NCI-H1694 (cell line): ENCODE measurements at regions not wholly inside any gene's neighbourhood (a gene's known extent, or its start where the extent isn't known, plus 50 kb on each side); places are given as distances from the start of the nearest gene placed in this dataset.

Source experiments
- DNase-seq: peaks from one replicate; lab custom pipeline; 2025; lab: John Stamatoyannopoulos, UW

DNA sequence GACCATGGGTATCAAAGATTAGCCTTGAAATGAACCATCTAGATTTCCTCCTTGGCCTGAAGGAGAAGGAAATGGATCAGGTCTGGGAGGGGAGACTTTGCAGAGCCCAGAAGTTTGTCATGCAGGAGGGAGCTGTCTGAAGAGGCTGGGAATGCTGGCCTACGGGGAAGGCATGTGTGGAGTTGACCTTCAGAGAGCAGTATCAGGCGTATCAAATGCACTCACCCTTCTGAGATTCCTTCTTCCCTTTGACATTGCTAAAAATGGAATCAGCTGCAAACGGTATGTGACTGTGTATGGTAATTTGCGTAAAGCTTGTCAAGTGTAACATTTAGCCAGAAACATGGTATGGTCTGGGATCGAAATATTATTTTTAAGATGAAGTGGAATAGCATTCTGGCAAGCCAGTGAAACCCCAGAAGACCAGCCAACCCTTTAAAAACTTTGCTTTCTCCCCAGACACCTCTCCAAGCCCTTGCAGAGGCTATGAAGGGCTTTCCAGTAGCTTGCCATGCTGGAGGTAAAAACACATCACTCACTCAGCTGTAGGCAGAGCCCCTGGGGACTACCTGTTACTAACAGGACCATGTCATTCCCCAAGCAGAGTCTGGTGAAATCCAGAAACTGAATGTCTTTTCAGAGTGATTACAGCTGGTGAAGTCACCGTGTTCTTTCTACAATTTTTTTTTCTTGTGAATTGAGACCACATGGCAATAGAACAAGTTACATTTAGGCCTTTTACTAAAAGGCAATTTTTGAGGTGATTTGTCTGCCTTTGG, 174.7 kb upstream of the SLC24A5 start:
- no peak for DNase-seq

GRCh38 chr15:47949815-47950214, 171.0 kb upstream of the SLC24A5 start:
- no peak for DNase-seq

DNA sequence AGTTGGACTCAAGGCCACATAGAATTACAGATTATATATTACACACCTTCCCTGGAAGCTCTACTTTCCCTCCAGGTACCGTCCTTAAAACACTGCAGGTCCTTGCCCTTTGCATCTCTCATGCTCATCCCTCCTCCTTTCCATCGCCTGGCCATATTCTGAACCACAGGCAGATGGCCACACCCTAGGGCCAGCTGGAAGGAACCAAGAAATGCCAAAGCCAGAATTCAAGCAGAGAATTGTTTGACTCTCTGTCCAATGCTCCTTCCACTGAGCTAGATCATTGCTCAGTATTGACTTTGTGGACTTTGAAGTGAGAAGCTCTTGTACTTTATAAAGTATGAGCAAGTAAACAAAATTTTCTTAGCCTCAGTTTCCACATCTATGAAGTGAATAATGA, 170.3 kb upstream of the SLC24A5 start:
- no peak for DNase-seq

- DNase-seq: no peak
These were observed 169.0 kb upstream of the SLC24A5 start for GRCh38 chr15:47951781-47952180.

DNA sequence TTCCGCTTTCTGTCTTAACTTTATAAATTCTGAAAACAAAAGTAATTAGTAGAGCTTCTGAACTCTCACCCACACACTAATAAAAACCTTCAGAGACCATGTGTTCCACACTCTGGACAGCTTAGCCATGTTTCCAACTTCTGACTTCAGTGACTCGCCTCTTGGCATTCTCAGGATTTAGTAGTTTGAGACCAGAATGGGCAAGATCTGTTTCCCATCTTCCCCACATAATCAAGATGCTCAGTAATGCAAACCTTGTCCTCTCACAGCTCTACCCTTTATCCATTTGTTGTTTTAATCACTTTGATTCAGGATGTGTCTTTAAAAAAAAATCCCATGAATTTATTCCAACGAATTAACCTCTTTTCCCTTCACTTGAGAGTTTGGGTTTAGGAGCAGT, 166.6 kb upstream of the SLC24A5 start:
- no peak for DNase-seq

- DNase-seq: no peak
These were observed 165.8 kb upstream of the SLC24A5 start for GRCh38 chr15:47955021-47955420.

DNA sequence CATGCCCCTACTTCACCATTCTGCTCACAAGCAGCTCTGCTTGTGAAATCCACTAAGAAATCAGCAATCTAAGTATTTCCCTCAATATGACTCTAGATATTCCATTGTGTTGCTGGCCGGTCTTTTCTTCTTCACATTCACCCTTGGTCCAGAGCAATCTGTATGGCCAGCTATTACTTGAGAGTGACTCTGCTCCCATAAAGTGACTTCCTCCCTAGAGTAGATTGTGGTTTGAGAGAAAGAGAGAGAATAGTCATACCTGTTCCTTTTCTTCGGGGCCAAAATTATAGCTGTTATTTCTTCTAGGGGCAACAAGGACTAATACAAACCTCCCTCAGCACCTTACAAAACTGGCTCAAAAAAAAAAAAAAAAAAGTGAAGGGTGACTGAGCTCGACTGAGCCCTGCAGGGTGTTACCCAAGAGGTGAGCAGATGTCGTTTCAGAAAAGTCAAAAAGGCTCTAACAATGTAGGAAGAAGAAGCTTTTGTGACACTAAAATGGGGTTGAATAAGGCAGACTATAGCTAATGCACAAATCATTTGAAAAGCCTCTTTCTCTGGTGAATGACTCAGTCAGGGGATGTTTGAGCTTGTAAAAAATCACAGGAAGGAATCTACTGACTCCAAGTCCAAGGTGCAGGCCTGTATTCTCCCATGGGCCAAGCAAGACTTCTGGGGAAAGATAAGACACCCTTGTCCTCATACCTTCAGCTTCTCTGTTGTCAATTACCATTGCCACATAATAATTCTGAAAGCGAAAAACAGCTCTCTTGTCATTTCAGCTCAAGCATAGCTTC, 161.0 kb upstream of the SLC24A5 start:
- no peak for DNase-seq

GRCh38 chr15:47961401-47962090, 159.2 kb upstream of the SLC24A5 start:
- no peak for DNase-seq

GRCh38 chr15:47963265-47963664, 157.5 kb upstream of the SLC24A5 start:
- DNase-seq: no peak

DNA sequence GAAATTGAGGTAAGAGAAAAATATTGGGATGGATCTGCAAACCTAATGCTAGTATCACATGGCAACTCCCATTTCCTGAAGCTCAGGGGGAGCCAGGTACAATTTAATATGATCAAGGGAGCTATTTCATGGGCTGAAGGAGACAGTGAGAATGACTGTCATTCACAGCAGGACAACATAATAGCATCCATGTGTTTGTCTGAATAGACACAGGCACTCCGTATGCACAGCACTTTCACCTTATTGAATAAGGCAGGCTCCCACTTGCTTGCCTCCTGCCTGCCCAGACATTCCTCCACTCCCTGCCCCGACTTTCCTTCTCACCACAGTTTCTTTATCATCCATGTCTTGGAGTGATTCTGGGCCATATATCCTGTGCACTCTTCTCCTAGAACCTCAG, 156.6 kb upstream of the SLC24A5 start:
- no peak for DNase-seq

DNA sequence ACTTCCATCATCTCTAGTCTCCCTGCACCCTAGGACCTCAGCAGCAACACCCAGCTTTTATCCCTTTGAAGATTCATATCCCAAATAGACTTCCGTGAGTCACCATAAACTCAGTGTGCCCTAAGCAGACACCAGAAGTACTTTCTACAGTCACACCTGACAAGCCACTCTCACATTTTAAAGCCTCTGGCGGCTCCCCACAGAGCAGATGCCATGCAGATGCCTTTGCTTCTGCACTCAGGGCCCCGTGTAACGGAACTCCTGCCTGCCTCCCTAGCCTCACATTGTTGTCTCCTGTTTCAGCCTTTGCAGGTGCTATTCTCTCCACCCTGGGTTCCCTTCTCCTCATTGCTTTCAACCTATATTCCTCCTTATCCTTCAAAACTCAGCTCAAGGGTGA, 155.5 kb upstream of the SLC24A5 start:
- no peak for DNase-seq

DNA sequence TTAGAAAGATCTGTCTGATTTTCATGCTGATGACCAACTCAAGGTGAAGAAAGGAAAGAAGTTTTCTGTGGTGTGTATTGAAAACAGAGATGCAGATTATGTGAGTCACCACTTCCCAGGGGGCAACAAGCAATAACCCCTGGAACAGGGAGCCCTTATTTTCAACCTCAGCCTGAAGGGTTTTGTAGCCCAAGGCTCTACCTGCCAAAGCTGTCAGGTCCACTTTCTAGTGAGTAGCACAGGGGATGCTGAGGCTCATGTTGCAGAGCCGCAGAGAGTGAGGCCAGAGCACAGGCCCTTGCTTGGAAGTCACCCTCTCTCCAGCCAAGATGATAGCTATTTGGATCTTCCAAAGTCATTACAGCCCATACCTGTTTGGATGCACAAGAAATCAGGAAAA, 152.2 kb upstream of the SLC24A5 start:
- no peak for DNase-seq

DNA sequence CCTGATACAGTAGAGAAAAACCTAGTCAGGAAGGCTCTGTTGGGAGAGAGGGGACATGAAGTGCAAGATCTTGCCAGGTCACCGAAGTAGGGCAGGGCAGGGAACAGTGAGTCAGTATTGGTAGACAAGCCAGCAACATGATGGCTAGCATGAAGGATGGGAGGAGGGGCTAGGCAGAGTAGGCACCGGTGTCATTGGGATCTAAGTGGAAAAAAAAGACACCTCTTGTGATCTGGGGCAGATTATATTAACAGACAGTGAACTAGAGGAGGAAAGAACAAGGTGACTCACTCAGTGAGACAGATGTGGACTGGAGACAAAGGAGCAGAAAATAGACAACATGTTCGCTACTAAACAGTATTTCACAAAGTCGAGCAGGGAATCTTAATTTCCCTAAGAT, 149.2 kb upstream of the SLC24A5 start:
- no peak for DNase-seq

GRCh38 chr15:47972738-47973137, 148.1 kb upstream of the SLC24A5 start:
- no peak for DNase-seq

DNA sequence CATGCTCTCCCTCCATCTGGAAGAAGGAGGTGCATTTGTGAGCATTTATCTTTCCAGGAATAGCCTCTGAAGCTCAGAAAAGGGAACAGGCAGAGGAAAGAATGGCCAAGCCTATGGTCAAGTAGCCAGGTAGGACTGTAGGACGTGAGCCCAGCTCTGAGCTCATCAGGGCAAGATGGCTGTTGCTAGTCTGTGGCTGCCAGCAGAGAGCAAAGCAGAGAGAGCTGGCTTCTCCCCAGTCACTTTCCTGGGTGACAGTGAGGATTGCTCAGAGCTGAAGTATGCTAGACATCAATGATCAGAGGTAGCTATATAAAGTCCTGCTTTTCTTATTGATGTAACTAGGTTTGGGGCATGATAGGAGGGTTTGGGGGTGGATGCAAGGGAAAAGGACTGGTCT, 146.1 kb upstream of the SLC24A5 start:
- DNase-seq: no peak

- no peak for DNase-seq
These were observed 145.4 kb upstream of the SLC24A5 start for GRCh38 chr15:47975427-47975826.

- no peak for DNase-seq
These were observed 137.3 kb upstream of the SLC24A5 start for GRCh38 chr15:47983533-47983932.

GRCh38 chr15:47985568-47985967, 135.2 kb upstream of the SLC24A5 start:
- no peak for DNase-seq

GRCh38 chr15:47987461-47987860, 133.3 kb upstream of the SLC24A5 start:
- DNase-seq: no peak

DNA sequence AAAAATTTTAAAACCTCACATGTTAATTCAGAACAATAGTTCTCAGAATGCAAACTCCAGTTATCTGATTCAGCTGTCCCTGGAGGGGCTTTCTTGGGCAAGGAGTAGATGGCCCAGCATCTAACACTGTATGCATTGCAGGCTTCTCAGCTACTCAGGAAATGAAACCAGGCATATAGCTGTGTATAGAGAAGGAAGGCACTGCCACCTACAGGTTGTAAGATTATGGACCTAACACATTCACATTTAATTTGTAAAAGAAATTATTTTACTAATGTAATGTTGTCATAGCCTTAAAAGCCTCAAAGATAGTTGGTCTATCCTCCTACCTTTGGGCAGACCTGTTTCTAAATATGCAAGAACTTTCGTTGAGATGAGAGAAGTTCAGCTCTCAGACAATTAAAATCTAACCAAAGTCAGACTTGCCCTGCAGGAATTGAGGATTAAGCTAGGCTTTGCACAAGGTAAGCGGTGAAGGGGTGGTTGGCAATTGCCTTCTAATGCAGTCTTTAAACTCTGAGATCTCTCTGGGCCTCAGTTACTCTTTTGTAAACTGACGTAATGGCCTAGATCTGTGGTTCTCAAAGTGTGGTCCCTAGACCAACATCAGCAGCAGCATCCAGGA, 132.8 kb upstream of the SLC24A5 start:
- peak; percentile 55 for DNase-seq

DNA sequence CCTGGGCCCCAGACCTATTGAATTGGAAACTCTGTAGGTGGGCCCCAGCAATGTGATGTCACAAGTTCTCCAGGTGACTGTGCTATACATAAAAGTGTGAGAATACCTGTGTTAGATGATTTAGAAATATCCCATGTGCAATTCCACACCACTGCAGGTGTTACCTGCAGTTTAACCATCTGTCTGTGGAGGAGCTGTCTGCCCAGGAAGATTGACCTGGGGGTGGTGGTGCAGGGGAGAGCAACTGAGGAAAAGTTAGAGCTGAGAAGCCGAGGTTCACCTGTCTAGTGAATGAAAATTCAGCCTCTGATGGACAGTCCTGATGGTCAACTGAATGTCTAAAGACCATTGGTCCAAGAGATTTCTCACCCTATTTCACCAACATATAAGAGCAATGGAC, 132.2 kb upstream of the SLC24A5 start:
- DNase-seq: no peak

GRCh38 chr15:47990821-47991220, 130.0 kb upstream of the SLC24A5 start:
- no peak for DNase-seq
